IPS DF 4.7 (cell line): ENCODE measurements at regions not wholly inside any gene's neighbourhood (a gene's known extent, or its start where the extent isn't known, plus 50 kb on each side); places are given as distances from the start of the nearest gene placed in this dataset.

Experiments used
- DNase-seq: peaks from one replicate; pipeline ENCODE4 v3.0.0-alpha.2; 2013; ENCODE audit warnings: low spot score; ENCODE audit errors: extremely low read depth

DNA sequence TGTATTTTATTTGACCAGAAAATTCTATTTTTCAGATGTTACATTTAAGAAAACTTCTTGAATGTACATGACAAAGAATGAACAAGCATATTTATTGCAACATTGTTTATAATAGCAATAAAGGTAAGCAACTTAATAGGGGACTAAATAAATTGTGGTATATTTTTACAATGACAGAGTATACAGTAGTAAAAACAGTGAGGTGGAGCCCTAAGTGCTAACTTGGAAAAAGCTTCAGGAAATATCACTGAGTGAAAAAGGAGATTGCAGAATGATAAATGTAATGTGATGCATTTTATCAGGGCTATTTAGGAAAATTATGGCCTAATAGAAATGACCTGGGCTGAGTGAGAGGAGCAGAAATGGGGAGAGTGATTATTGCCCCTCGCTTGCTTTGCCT, 56.5 kb upstream of the SEMA6A start:
- DNase-seq, result no peak

DNA sequence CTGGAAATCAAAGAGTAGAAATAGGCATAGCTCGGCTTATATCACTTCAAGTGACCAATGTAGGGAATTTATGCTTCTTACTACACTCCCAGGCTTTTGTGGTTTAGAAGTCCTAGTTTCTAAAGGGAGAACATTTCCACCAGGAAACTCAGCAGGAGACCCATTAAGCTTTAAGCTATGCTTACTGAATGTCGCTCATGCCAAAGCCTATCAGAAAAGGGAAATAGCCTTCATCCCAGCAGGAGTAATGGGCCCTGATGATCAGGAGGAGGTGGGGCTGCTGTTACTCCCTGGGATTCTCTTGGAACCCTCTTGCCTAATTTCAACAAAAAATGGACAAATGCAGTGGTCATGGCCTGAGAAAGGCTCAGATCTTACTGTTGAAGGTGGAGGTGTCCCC, 54.5 kb upstream of the SEMA6A start:
- peak; percentile 75 for DNase-seq

DNA sequence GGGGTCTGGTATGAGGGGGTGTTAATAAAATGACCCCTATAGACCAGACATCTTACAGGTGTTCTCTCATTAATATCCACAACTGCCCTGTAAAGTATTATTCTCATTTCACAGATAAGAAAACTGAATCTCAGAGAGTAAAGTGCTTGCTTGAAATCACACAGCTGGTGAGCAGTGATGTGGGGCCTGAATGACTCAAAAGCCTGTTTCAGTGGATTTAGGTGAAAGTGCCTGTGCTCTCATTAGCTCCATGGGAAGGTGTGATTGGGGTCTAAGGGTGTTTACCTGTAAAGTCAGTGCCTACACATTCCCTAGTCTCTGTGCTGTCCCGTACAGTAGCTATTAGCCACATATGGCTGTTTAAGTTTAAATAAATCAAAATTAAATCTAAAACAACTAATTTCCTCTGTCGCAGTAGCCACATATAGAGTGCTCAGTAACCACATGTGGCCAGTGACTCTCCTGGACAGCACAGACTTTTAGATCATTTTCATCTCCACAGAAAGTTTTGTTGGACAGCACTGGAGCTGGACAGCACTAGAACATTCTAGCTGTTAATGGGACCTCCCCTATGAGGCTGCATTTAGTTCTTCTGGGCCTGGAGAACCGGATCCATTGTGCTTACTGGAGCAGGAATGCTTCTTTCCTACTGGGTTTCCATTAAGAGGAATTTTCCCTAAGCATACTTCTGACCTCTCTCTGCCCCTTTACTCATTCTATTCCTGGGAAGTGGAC, 52.5 kb upstream of the SEMA6A start:
- DNase-seq, result no peak

DNA sequence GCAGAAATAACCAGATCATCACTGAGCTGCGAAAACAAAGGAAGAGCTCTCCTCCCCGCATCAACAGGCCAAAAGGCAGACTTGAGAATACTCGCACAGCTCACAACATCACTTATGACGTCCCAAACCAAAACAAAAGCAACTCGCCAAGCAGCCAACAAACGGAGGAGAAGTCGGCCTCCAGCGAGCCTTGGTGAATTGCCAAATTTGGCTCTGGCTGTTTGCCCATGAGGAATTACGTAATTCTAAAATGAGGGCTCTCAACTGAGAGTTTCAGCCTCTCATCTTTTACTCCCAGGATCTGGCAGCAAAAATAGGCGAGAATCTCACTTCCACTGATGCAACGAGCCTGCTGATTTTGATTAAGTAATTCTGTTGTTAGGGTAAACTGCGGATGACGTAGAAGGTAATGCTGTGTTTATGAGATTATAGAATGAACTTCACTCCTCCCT, 51.7 kb upstream of the SEMA6A start:
- DNase-seq, result no peak
